HG03460 (cell line): ENCODE measurements at regions not wholly inside any gene's neighbourhood (a gene's known extent, or its start where the extent isn't known, plus 50 kb on each side); places are given as distances from the start of the nearest gene placed in this dataset.
A peak's percentile ranks its signal among the peaks of the same experiment; 100 is the strongest.

Experiments
- ATAC-seq: cut with Tn5 transposase; IDR thresholded peaks from one replicate; pipeline ENCODE4 v1.9.1; 2021; ENCODE audit not compliant: unreplicated experiment

- no peak for ATAC-seq
Measured at GRCh38 chr4:184310881-184311709, 93.4 kb upstream of the ENPP6 start.

GRCh38 chr4:184310171-184310567 lies 92.5 kb upstream of the ENPP6 start:
- ATAC-seq: no peak

- no peak for ATAC-seq
Measured at GRCh38 chr4:184309241-184310170, 91.8 kb upstream of the ENPP6 start.

- no peak for ATAC-seq
Measured at GRCh38 chr4:184306949-184307348, 89.3 kb upstream of the ENPP6 start.

GRCh38 chr4:184306470-184306869 lies 88.8 kb upstream of the ENPP6 start:
- no peak for ATAC-seq

- ATAC-seq: no peak
Measured at GRCh38 chr4:184300816-184301215, 83.1 kb upstream of the ENPP6 start.

GRCh38 chr4:184298254-184298653 lies 80.6 kb upstream of the ENPP6 start:
- ATAC-seq: no peak

- no peak for ATAC-seq
Measured at GRCh38 chr4:184295206-184295605, 77.5 kb upstream of the ENPP6 start.

- no peak for ATAC-seq
Measured at GRCh38 chr4:184294606-184295133, 77.0 kb upstream of the ENPP6 start.

GRCh38 chr4:184293552-184293951 lies 75.9 kb upstream of the ENPP6 start:
- no peak for ATAC-seq

GRCh38 chr4:184292877-184293276 lies 75.2 kb upstream of the ENPP6 start:
- no peak for ATAC-seq

- ATAC-seq: no peak
Measured at GRCh38 chr4:184292465-184292867, 74.8 kb upstream of the ENPP6 start.

GRCh38 chr4:184289179-184289535 lies 71.5 kb upstream of the ENPP6 start:
- no peak for ATAC-seq

- ATAC-seq: peak; percentile 56
Measured at GRCh38 chr4:184288451-184289178, 70.9 kb upstream of the ENPP6 start.

- ATAC-seq: no peak
Measured at GRCh38 chr4:184287697-184288255, 70.1 kb upstream of the ENPP6 start.

- no peak for ATAC-seq
Measured at GRCh38 chr4:184286358-184286757, 68.7 kb upstream of the ENPP6 start.

- ATAC-seq: no peak
Measured at GRCh38 chr4:184284742-184285141, 67.1 kb upstream of the ENPP6 start.

- ATAC-seq: no peak
Measured at GRCh38 chr4:184284336-184284690, 66.6 kb upstream of the ENPP6 start.

- no peak for ATAC-seq
Measured at GRCh38 chr4:184283659-184284335, 66.1 kb upstream of the ENPP6 start.

GRCh38 chr4:184282895-184283654 lies 65.4 kb upstream of the ENPP6 start:
- peak; percentile 55 for ATAC-seq
